Hematopoietic multipotent progenitor cell treated with erythropoietin and hydrocortisone succinate and interleukin-3 and kit ligand, for 15 days (in vitro differentiated cells): ENCODE measurements at regions not wholly inside any gene's neighbourhood (a gene's known extent, or its start where the extent isn't known, plus 50 kb on each side); places are given as distances from the start of the nearest gene placed in this dataset.
"Not testable (repeated sequence)": the region's sequence is repeated elsewhere in the genome, so short reads cannot be mapped to it uniquely, and the experiment has no call there.

ENCODE experiments used
- DNase-seq: peaks from one replicate; pipeline ENCODE4 v3.0.0-alpha.2; 2015; ENCODE audit warnings: low spot score

GRCh38 chr11:33971530-33971929 lies 79.7 kb upstream of the LMO2 start:
- DNase-seq: not testable (repeated sequence)

DNA sequence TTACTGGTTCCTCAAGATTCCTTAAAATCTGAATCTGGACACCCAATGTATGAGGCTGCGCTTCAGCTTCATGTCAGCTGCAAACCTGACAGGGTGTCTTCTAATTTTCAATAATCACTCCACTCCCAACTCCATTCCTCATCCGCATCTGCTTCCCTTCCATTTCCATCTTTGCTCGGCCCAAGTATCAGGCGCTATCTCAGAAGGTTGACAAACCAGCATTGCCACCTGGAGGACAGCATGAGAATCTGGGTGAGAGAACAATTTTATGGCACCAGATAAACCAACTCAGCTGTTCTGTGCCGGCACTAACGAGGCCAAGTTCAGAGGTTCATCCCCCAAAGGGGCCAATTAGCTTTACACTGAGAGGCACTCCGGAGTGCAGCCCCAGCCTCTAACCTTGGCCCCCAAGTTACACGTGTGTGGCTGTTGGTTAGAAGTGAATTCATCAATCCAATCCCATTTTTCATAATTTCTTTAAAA lies 79.1 kb upstream of the LMO2 start:
- peak; percentile 79 for DNase-seq

GRCh38 chr11:33967451-33967850 lies 75.6 kb upstream of the LMO2 start:
- DNase-seq: no peak

GRCh38 chr11:33965032-33965431 lies 73.2 kb upstream of the LMO2 start:
- DNase-seq: no peak

DNA sequence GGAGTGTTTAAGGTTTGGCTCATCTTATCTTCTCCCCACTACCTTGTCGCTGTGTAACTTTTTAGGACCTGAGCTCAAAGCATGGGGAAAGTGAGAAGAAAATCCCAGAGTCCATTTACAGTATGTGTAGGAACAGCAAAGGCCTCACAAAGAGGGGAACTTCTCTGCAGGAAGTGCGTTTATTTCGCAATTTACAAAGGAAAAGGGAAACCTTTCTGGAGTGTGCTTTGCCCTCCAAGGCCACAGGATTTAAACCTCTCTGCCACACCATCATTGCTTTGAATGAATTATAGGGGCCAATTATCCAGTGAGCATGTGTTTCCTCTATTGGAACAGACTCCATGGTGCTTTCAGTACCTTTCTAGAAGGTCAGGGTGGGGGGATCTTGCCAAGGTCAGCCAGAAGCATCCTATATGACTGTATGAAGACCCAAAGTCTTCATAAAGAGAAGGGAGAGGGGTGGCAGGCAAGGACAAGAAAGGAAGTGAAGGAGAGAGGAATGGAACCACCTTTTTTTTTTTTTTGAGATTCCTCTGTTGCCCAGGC lies 68.1 kb upstream of the LMO2 start:
- DNase-seq: no peak

DNA sequence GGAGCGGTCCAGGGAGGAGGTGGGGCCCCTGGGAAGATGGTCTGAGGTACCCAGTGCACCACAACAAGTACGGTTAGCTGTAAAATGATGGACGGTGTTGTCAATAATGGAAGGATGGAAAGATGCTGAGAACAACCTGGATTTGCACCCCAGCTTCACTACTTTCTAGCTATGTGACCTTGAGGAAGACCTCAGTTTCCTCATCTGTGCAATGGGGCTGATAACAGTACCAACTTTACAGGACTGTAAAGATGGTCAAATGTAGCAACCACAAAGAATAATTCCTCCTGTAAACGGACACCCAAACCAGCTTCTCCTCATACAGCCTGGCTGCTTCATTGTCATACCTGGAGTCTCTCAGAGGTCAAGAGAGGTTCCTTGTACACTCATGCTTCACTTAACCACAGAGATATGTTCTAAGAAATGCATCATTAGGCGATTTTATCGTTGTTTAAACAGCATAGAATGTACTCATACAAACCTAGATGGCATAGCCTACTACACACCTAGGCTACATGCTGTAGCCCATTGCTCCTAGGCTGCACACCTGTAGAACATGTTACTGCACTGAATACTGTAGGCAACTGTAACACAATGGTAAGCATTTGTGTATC lies 65.5 kb upstream of the LMO2 start:
- no peak for DNase-seq

- no peak for DNase-seq
Observed at GRCh38 chr11:33956611-33957010, 64.7 kb upstream of the LMO2 start.

DNA sequence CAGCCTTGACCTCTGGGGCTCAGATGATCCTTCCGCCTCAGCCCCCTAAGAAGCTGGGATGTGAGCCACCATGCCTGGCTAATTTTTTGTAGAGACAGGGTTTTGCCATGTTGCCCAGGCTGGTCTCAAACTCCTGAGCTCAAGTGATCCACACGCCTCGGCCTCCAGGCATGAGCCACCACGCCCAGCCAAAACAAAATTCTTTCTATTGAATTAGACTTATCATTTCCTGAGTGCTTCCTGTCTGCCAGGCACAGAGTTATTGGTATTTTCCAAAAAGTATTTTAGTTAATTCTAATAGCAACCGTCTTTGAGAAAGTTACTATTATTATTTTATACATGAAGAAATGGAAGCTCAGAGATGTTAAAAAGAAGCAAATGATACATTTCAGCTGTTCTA lies 61.4 kb upstream of the LMO2 start:
- DNase-seq: no peak

GRCh38 chr11:33952805-33953204 lies 60.9 kb upstream of the LMO2 start:
- no peak for DNase-seq

GRCh38 chr11:33949252-33949913 lies 57.5 kb upstream of the LMO2 start:
- DNase-seq: no peak

DNA sequence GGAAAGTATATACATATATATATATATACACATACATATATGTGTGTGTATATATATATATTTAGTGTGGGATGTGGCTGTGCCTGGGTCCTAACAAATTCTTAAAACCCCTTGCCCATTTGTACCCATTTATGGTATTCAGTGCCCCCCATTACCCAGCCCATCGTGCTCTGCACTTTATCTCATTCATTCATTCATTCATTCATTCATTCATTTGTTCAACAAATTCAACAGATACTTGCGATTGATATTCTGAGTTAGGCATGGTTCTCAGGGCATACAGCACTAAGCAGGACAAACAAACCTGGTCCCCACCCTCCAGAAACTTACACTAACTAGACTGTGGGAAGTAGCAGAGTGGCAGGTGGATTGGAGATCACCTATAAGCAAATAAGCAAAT lies 56.6 kb upstream of the LMO2 start:
- DNase-seq: no peak

DNA sequence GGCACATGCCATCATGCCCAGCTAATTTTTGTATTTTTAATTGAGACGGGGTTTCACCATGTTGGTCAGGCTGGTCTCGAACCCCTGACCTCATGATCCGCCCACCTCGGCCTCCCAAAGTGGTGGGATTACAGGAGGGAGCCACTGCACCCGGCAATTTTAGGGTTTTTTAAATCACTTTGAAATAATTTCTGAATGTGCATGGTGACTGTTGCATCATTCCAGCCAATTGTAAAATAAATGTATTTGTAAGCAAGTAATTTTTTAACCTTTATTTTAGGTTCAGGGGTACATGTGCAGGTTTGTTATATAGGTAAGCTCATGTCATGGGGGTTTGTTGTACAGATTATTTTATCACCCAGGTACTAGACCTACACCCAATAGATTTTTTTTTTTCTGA lies 56.0 kb upstream of the LMO2 start:
- DNase-seq: not testable (repeated sequence)

GRCh38 chr11:33946930-33947329 lies 55.1 kb upstream of the LMO2 start:
- no peak for DNase-seq

DNA sequence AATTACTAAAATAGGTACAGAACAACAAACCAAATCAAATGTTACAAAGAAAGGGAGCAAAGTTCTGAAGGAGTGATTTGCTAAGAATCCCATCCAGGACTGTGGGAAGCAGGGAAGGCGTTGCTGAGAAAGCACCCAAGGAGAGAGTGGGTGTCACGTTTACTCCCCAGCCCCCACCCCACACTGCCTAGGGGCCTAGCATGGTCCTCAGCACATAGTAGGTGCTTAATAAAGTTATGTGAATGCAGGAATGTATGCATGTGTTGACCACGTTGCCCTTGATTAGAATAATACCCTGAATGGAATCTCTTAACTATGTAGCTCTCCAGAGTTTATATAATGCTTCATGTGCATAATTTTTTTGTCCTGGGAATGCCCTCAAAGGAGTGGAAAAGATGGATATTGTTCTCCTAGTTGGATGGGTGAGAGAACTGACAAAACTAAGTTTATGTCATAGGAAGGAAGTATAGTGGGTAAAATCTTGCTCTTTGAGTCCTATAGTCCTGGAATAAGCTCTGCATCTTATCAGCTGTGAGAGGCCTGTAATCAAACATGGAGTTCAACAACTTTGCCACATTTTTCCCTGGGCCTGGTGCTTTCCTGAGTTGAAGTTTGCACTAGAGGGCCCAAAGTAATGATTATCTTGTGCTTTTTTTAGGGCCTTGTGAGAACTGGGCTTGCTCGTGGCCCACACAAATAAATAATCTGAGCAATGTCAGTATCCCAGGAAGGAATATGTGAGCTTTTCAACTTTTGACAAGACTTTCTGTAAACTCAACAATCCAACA lies 53.8 kb upstream of the LMO2 start:
- DNase-seq: peak; percentile 29

GRCh38 chr11:33944693-33945424 lies 53.0 kb upstream of the LMO2 start:
- DNase-seq: peak; percentile 89

DNA sequence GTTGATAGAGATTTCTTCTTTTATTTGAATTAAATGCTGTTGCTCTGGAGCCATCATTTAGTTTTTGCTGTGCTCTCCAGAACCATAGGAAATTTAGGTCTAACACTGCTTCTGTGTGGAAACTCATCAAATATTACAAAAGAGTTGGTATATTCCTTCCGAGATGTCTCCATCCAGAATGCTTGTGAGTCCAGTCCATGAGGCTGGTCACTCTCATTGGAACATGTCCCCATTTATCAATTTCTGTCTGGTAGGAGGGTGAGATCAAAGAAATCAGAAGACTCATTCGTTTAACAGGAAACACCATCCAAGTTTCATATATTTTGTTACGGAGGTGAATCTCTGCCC lies 52.4 kb upstream of the LMO2 start:
- DNase-seq: no peak

DNA sequence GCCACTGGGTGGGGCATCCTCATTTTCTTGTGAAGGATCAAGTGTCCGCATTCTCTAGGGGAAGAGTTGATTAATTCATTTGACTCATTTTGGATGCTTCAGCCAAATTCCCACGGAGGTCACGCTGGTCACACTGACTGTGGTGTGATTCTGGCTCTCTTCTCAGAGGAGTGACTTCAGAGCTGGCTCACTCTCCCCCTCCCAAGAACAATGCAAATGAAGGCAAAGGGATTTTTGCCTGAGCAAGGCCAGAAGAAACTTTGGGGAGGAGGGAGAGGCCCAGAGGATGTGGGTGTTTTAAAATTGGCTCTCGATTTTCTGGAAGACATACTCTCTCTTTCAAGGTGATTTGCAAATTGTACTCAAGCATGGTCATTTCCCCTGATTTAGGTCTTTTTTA lies 51.1 kb upstream of the LMO2 start:
- DNase-seq: no peak

- peak; percentile 59 for DNase-seq
Observed at GRCh38 chr11:33941637-33942160, 49.8 kb upstream of the LMO2 start.
